T-cell (primary cell): ENCODE measurements at regions not wholly inside any gene's neighbourhood (a gene's known extent, or its start where the extent isn't known, plus 50 kb on each side); places are given as distances from the start of the nearest gene placed in this dataset.
"Not testable (repeated sequence)": the region's sequence is repeated elsewhere in the genome, so short reads cannot be mapped to it uniquely, and the experiment has no call there.

Experiments
- ATAC-seq, 4 experiments: fragments of 200-7000 bp in 3 of 4; fragments of 150-1000 bp in 1 of 4; cut with Tn5 transposase; replicated peaks in 1 of 4; 1 replicate in 3 of 4; 2 replicates in 1 of 4; pipeline ENCODE4 v1.10.0; 2021; ENCODE audit warnings: moderate library complexity in 3 of 4, mild to moderate bottlenecking in 2 of 4, moderate number of reproducible peaks in 1 of 4
- CTCF ChIA-PET, 2 donors: fragments of 300-600 bp; sonication (Branson Sonifier 250); formaldehyde crosslinking; loops; one replicate each; lab custom pipeline; 2022; ENCODE audit warnings: antibody characterized with exemption in 2 of 2; lab: Charles Lee
- POLR2A ChIA-PET, 2 donors: fragments of 300-600 bp; sonication (Branson Sonifier 250); formaldehyde crosslinking; loops; one replicate each; lab custom pipeline; 2022; ENCODE audit warnings: antibody characterized with exemption in 2 of 2; lab: Charles Lee
- DNase-seq, 35 experiments: peaks; one replicate each; pipeline versions ENCODE4 v3.0.0 to v3.0.0-alpha.2; 2013 to 2023
- H3K27ac ChIP-seq: one replicate; pipeline ENCODE4 v1.5.1; 2013; ENCODE audit warnings: low read length
- H3K27me3 ChIP-seq, 2 experiments: replicated peaks in 1 of 2; 1 replicate in 1 of 2; 2 replicates in 1 of 2; pipeline versions ENCODE4 v1.6.1 to v1.7.0; 2013; ENCODE audit warnings: low read length in 1 of 2, mixed read lengths in 1 of 2; ENCODE audit not compliant: control insufficient read depth in 2 of 2, insufficient read depth in 2 of 2; ENCODE audit errors: extremely low read depth in 1 of 2
- H3K36me3 ChIP-seq, 2 donors: 1 replicate in 1 of 2; 2 replicates in 1 of 2; pipeline versions ENCODE4 v1.6.1 to v1.7.0; 2013; ENCODE audit warnings: low read length in 1 of 2; ENCODE audit not compliant: control insufficient read depth in 2 of 2, insufficient read depth in 1 of 2; ENCODE audit errors: extremely low read depth in 1 of 2
- H3K4me1 ChIP-seq, 2 experiments: 1 replicate in 1 of 2; 2 replicates in 1 of 2; pipeline versions ENCODE4 v1.6.1 to v1.7.0; 2013; ENCODE audit warnings: low read length in 2 of 2, mixed read lengths in 1 of 2; ENCODE audit not compliant: insufficient read depth in 2 of 2, control insufficient read depth in 1 of 2; ENCODE audit errors: extremely low read depth in 1 of 2
- H3K4me3 ChIP-seq, 2 donors: 1 replicate in 1 of 2; 2 replicates in 1 of 2; pipeline versions ENCODE4 v1.5.1 to v1.7.0; 2013; ENCODE audit warnings: mild to moderate bottlenecking in 2 of 2, low read length in 1 of 2, moderate library complexity in 1 of 2; ENCODE audit not compliant: control insufficient read depth in 1 of 2; ENCODE audit errors: extremely low read depth in 1 of 2
- H3K9me3 ChIP-seq: 2 replicates; pipeline ENCODE4 v1.7.0; 2013
- H3K27ac Mint-ChIP-seq, 2 donors: one replicate each; pipeline ENCODE4 v1.8.0; 2020 to 2021; ENCODE audit warnings: mild to moderate bottlenecking in 2 of 2, mixed read lengths in 2 of 2
- H3K27me3 Mint-ChIP-seq, 2 donors: one replicate each; pipeline ENCODE4 v1.8.0; 2021 to 2022; ENCODE audit warnings: mixed read lengths in 2 of 2
- H3K36me3 Mint-ChIP-seq: one replicate; pipeline ENCODE4 v1.8.0; 2021; ENCODE audit warnings: mixed read lengths
- H3K4me1 Mint-ChIP-seq, 3 donors: one replicate each; pipeline ENCODE4 v1.8.0; 2020 to 2022; ENCODE audit warnings: mixed read lengths in 3 of 3, mild to moderate bottlenecking in 1 of 3
- H3K4me3 Mint-ChIP-seq, 3 donors: one replicate each; pipeline ENCODE4 v1.8.0; 2020 to 2022; ENCODE audit warnings: mild to moderate bottlenecking in 3 of 3, mixed read lengths in 3 of 3, moderate library complexity in 3 of 3
- H3K9me3 Mint-ChIP-seq, 3 donors: one replicate each; pipeline ENCODE4 v1.8.0; 2020 to 2022; ENCODE audit warnings: mixed read lengths in 3 of 3
- WGBS: methylation state at CpG from one replicate; pipeline ENCODE4 v1.1.5; 2013; ENCODE audit warnings: missing lambda C conversion rate; ENCODE audit not compliant: insufficient coverage; 5-methylcytosine and 5-hydroxymethylcytosine counted together

DNA sequence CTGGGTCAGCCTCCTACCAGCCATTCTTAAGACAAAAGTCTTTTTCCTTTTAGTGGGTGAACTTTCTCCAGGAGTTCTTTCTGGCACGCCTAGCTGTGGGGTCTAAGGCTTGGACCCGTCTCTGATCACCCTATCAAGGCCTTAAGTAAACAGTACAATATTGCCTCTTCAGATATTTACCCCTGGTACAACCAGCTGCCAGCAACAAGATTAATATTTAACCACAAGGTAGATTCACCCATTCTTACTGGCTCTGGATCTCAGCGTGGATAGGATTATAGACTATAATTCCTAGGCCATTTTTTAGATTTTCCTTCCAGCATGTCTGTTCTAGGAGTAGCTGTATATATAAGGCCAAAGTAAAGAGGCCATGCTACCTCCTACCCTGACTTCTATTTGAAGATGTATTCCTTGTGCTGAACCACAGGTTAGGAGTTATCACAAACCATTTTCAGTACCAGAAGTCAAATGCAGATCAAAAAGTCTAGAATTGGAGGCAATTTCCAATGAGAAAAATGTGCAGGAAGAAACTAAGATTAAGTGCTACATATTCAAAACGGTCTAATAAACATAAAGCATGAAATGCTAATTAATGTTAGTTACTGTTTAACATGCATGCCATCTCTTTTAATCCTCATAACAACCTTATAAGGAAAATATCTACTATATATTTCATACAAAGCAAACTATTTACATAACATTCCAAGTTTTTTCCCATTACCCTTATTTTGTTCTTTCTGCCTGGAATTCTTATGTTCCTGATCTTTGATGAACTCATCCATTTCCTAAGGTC, 110.0 kb upstream of the SYN3 start:
- peaks cover 0 to 5% (median 5%) of the 10 kb centered on the region in 3 donors for H3K9me3 Mint-ChIP-seq
- Histone ChIP-seq H3K4me3 (no peak overlapping the region), H3K36me3 (no peaks in the 10 kb centered on the region), H3K27me3 (peaks cover 2 to 6% of the 10 kb centered on the region in 2 experiments), H3K27ac (no peak overlapping the region), H3K4me1 (no peaks in the 10 kb centered on the region), H3K9me3 (no peaks in the 10 kb centered on the region)
- no peak overlapping the region for H3K4me3 Mint-ChIP-seq
- H3K27ac Mint-ChIP-seq = no peak overlapping the region
- no peaks in the 10 kb centered on the region for H3K36me3 Mint-ChIP-seq
- WGBS = no CpG with 5 or more reads among the region's 4 CpGs
- no peaks in the 10 kb centered on the region for H3K4me1 Mint-ChIP-seq
- no peak for ATAC-seq
- ChIA-PET CTCF (no interaction called here), POLR2A (no interaction called here)
- DNase-seq = no peak
- peaks cover 3 to 21% of the 10 kb centered on the region in 2 donors for H3K27me3 Mint-ChIP-seq

DNA sequence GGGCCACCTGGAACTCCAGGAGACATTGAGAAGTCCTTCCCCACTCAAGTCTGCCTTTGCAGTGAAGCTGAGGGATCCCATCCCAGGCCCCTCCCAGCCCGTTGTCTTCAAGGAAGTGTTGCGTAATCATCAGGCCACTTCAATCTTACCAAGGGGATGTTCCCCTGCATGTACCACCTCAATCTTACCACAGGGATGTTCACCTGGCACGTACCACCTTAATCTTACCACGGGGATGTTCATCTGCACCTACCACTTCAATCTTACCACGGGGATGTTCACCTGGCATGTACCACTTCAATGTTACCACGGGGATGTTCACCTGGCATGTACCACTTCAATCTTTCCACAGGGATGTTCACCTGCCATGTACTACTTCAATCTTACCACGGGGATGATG, 108.0 kb upstream of the SYN3 start:
- peaks cover 0 to 2% of the 10 kb centered on the region in 2 experiments for H3K27me3 ChIP-seq
- H3K9me3 ChIP-seq = no peaks in the 10 kb centered on the region
- Mint-ChIP-seq H3K4me1 (no peaks in the 10 kb centered on the region), H3K36me3 (no peaks in the 10 kb centered on the region), H3K27me3 (peaks cover 7 to 33% of the 10 kb centered on the region in 2 donors), H3K4me3 (no peak overlapping the region), H3K27ac (no peak overlapping the region), H3K9me3 (peaks cover 0 to 5% (median 5%) of the 10 kb centered on the region in 3 donors)
- H3K4me3 ChIP-seq = no peak overlapping the region
- DNase-seq = no peak
- CTCF ChIA-PET = no interaction called here
- no peaks in the 10 kb centered on the region for H3K4me1 ChIP-seq
- no peaks in the 10 kb centered on the region for H3K36me3 ChIP-seq
- 45% methylated on average over 6 of the region's 7 CpGs for WGBS
- no peak for ATAC-seq
- POLR2A ChIA-PET = no interaction called here
- H3K27ac ChIP-seq = no peak overlapping the region

- Mint-ChIP-seq H3K27me3 (peaks cover 11 to 31% of the 10 kb centered on the region in 2 donors), H3K4me3 (no peak overlapping the region), H3K9me3 (no peaks in the 10 kb centered on the region), H3K4me1 (no peaks in the 10 kb centered on the region), H3K36me3 (no peaks in the 10 kb centered on the region), H3K27ac (no peak overlapping the region)
- WGBS = 70% methylated on average over 2 of the region's 4 CpGs
- H3K27ac ChIP-seq = no peak overlapping the region
- H3K4me1 ChIP-seq = no peaks in the 10 kb centered on the region
- H3K9me3 ChIP-seq = no peaks in the 10 kb centered on the region
- ChIA-PET POLR2A (no interaction called here), CTCF (no interaction called here)
- ATAC-seq = no peak
- DNase-seq = no peak
- peaks cover 0 to 2% of the 10 kb centered on the region in 2 experiments for H3K27me3 ChIP-seq
- no peak overlapping the region for H3K4me3 ChIP-seq
- H3K36me3 ChIP-seq = no peaks in the 10 kb centered on the region
Measured at GRCh38 chr22:33163815-33164214, 105.6 kb upstream of the SYN3 start.

GRCh38 chr22:33162196-33162595, 104.0 kb upstream of the SYN3 start:
- Mint-ChIP-seq H3K4me3 (no peak overlapping the region), H3K36me3 (no peaks in the 10 kb centered on the region), H3K27ac (no peak overlapping the region), H3K27me3 (peaks cover 11 to 25% of the 10 kb centered on the region in 2 donors), H3K9me3 (peaks cover 0 to 4% (median 0%) of the 10 kb centered on the region in 3 donors), H3K4me1 (no peaks in the 10 kb centered on the region)
- Histone ChIP-seq H3K27me3 (peaks cover 0 to 2% of the 10 kb centered on the region in 2 experiments), H3K36me3 (no peaks in the 10 kb centered on the region), H3K4me1 (no peaks in the 10 kb centered on the region), H3K4me3 (no peak overlapping the region), H3K27ac (no peak overlapping the region), H3K9me3 (no peaks in the 10 kb centered on the region)
- ChIA-PET CTCF (no interaction called here), POLR2A (no interaction called here)
- ATAC-seq (no peak), DNase-seq (no peak)
- WGBS = no CpG with 5 or more reads among the region's 3 CpGs

- ATAC-seq = no peak
- Mint-ChIP-seq H3K9me3 (peaks cover 0 to 8% (median 4%) of the 10 kb centered on the region in 3 donors), H3K4me3 (no peak overlapping the region), H3K4me1 (no peaks in the 10 kb centered on the region), H3K27me3 (peaks cover 13 to 26% of the 10 kb centered on the region in 2 donors), H3K36me3 (no peaks in the 10 kb centered on the region), H3K27ac (no peak overlapping the region)
- no peaks in the 10 kb centered on the region for H3K9me3 ChIP-seq
- H3K27ac ChIP-seq = no peak overlapping the region
- no peak overlapping the region for H3K4me3 ChIP-seq
- H3K27me3 ChIP-seq = no peaks in the 10 kb centered on the region
- H3K4me1 ChIP-seq = no peaks in the 10 kb centered on the region
- WGBS = no CpG with 5 or more reads among the region's 1 CpG
- POLR2A ChIA-PET = no interaction called here
- no peak for DNase-seq
- CTCF ChIA-PET = no interaction called here
- H3K36me3 ChIP-seq = no peaks in the 10 kb centered on the region
Measured at GRCh38 chr22:33160525-33160924, 102.3 kb upstream of the SYN3 start.

GRCh38 chr22:33154967-33155366, 96.8 kb upstream of the SYN3 start:
- H3K36me3 ChIP-seq, CTCF ChIA-PET, H3K27ac Mint-ChIP-seq, H3K27ac ChIP-seq, H3K4me3 ChIP-seq, H3K4me1 ChIP-seq, ATAC-seq, H3K4me1 Mint-ChIP-seq, H3K4me3 Mint-ChIP-seq, POLR2A ChIA-PET, H3K9me3 ChIP-seq, DNase-seq, H3K27me3 ChIP-seq, H3K36me3 Mint-ChIP-seq: not testable (repeated sequence)
- no CpG with 5 or more reads among the region's 1 CpG for WGBS
- Mint-ChIP-seq H3K9me3 (peaks cover 4 to 21% (median 4%) of the 10 kb centered on the region in 3 donors), H3K27me3 (peaks cover 9 to 11% of the 10 kb centered on the region in 2 donors)
